NT2/D1 (cell line): ENCODE measurements at regions not wholly inside any gene's neighbourhood (a gene's known extent, or its start where the extent isn't known, plus 50 kb on each side); places are given as distances from the start of the nearest gene placed in this dataset.

Experiments
- SUZ12 ChIP-seq: IDR thresholded peaks from 2 replicates; pipeline ENCODE4 v1.6.1; 2011; ENCODE audit not compliant: insufficient read length, insufficient read depth; ENCODE audit errors: extremely low read depth
- YY1 ChIP-seq: IDR thresholded peaks from 2 replicates; pipeline ENCODE4 v1.6.1; 2011; ENCODE audit not compliant: insufficient read length, insufficient read depth
- ZNF274 ChIP-seq: IDR thresholded peaks from 2 replicates; pipeline ENCODE4 v1.6.1; 2011; ENCODE audit warnings: mild to moderate bottlenecking, low read depth, low read length

- TF ChIP-seq SUZ12: no peak
- no peak for TF ChIP-seq YY1
- no peak for TF ChIP-seq ZNF274
Measured at GRCh38 chr12:40632171-40632570, 60.1 kb upstream of the CNTN1 start.
